HCT116 (cell line): ENCODE measurements at regions not wholly inside any gene's neighbourhood (a gene's known extent, or its start where the extent isn't known, plus 50 kb on each side); places are given as distances from the start of the nearest gene placed in this dataset.

ENCODE experiments used
- ATAC-seq: fragments of 200-7000 bp; cut with Tn5 transposase; 2 replicates; pipeline ENCODE4 v1.9.1; 2020; ENCODE audit warnings: mild to moderate bottlenecking, moderate library complexity
- BruUV-seq: library from RNA; stranded (reverse); fragments of 400-500 nt; replicated peaks from 2 replicates; lab custom pipeline; 2021; lab: Mats Ljungman, UMichigan
- CTCF ChIA-PET: fragments of 300-600 bp; sonication (Branson Sonifier 250); formaldehyde crosslinking; loops from one replicate; lab custom pipeline; 2021; ENCODE audit warnings: antibody characterized with exemption; lab: Charles Lee
- POLR2A ChIA-PET: fragments of 300-600, 350-600 bp; sonication (Branson Sonifier 250); formaldehyde crosslinking; loops from one replicate; lab custom pipeline; 2021; ENCODE audit warnings: antibody characterized with exemption; lab: Charles Lee
- RAD21 ChIA-PET, 2 experiments: fragments of 300-600 bp; sonication (Branson Sonifier 250); formaldehyde crosslinking; loops; one replicate each; lab custom pipeline; 2023; ENCODE audit warnings: low total read pairs in 2 of 2; ENCODE audit not compliant: uncharacterized antibody in 2 of 2, unreplicated experiment in 2 of 2, low non-redundant PET in 1 of 2; lab: Charles Lee
- DNase-seq: peaks from one replicate; pipeline ENCODE4 v3.0.0-alpha.2; 2010; ENCODE audit warnings: low read depth, low spot score
- H2AFZ ChIP-seq: fragments of 200-600 bp; shearing (Covaris generic), sonication (generic); 2 replicates; pipeline ENCODE4 v1.6.1; 2017; ENCODE audit warnings: low read depth, mixed run types, mixed read lengths, antibody characterized with exemption, low read length; ENCODE audit not compliant: poor library complexity, severe bottlenecking
- H3K27ac ChIP-seq: 2 replicates; pipeline ENCODE4 v1.5.1; 2012; ENCODE audit warnings: low read depth, low read length
- H3K27me3 ChIP-seq: fragments of 200-600 bp; sonication (generic); 2 replicates; pipeline ENCODE4 v1.6.1; 2016; ENCODE audit warnings: mixed run types, low read length, mixed read lengths; ENCODE audit not compliant: insufficient read depth
- H3K36me3 ChIP-seq, 2 experiments: fragments of 200-500 bp in 1 of 2; fragments of 200-600 bp in 1 of 2; sonication (Bioruptor generic) in 1 of 2; sonication (generic) in 1 of 2; 2 replicates each; pipeline versions ENCODE4 v1.5.1 to v1.6.1; 2014 to 2016; ENCODE audit warnings: low read length in 2 of 2, inconsistent platforms in 1 of 2, mixed read lengths in 1 of 2, mixed run types in 1 of 2; ENCODE audit not compliant: insufficient read depth in 2 of 2, control insufficient read depth in 1 of 2
- H3K4me1 ChIP-seq, 2 experiments: fragments of 200-600 bp in 1 of 2; sonication (generic) in 1 of 2; 2 replicates each; pipeline versions ENCODE4 v1.5.1 to v1.6.1; 2012 to 2017; ENCODE audit warnings: low read length in 2 of 2, inconsistent platforms in 1 of 2, mild to moderate bottlenecking in 1 of 2, mixed read lengths in 1 of 2, mixed run types in 1 of 2, moderate library complexity in 1 of 2; ENCODE audit not compliant: insufficient read depth in 2 of 2, control insufficient read depth in 1 of 2
- H3K4me2 ChIP-seq: fragments of 200-600 bp; sonication (generic); 2 replicates; pipeline ENCODE4 v1.6.1; 2017; ENCODE audit warnings: mixed run types, low read length, mixed read lengths
- H3K4me3 ChIP-seq, 2 experiments: fragments of 200-600 bp in 1 of 2; sonication (generic) in 1 of 2; replicated peaks in 1 of 2; 2 replicates each; pipeline ENCODE4 v1.5.1; 2011 to 2016; ENCODE audit warnings: low read length in 2 of 2, control low read depth in 1 of 2, low read depth in 1 of 2, mild to moderate bottlenecking in 1 of 2, mixed read lengths in 1 of 2, mixed run types in 1 of 2
- H3K79me2 ChIP-seq: fragments of 200-600 bp; sonication (generic); 2 replicates; pipeline ENCODE4 v1.6.1; 2017; ENCODE audit warnings: mild to moderate bottlenecking, mixed run types, low read length, moderate library complexity, mixed read lengths; ENCODE audit not compliant: insufficient read depth
- H3K9ac ChIP-seq: fragments of 200-600 bp; sonication (generic); 2 replicates; pipeline ENCODE4 v1.6.1; 2016; ENCODE audit warnings: low read length, mixed read lengths
- H3K9me2 ChIP-seq: fragments of 200-600 bp; sonication (generic), shearing (Covaris generic); 2 replicates; pipeline ENCODE4 v1.6.1; 2017; ENCODE audit warnings: mixed run types, mild to moderate bottlenecking, moderate library complexity; ENCODE audit not compliant: insufficient read depth
- H3K9me3 ChIP-seq, 2 experiments: fragments of 200-500 bp in 1 of 2; fragments of 200-600 bp in 1 of 2; sonication (Bioruptor generic) in 1 of 2; sonication (generic) in 1 of 2; 2 replicates each; pipeline ENCODE4 v1.6.1; 2014 to 2017; ENCODE audit warnings: low read length in 2 of 2, mixed read lengths in 2 of 2, inconsistent platforms in 1 of 2, low read depth in 1 of 2, mild to moderate bottlenecking in 1 of 2, mixed run types in 1 of 2, moderate library complexity in 1 of 2; ENCODE audit not compliant: control insufficient read depth in 1 of 2, insufficient read depth in 1 of 2
- H4K20me1 ChIP-seq: fragments of 200-600 bp; sonication (generic), shearing (Covaris generic); 2 replicates; pipeline ENCODE4 v1.6.1; 2017; ENCODE audit warnings: mixed run types, mild to moderate bottlenecking, moderate library complexity; ENCODE audit not compliant: insufficient read depth
- ATF3 ChIP-seq: IDR thresholded peaks from 2 replicates; pipeline ENCODE4 v1.6.1; 2012
- CBX3 ChIP-seq: IDR thresholded peaks from 2 replicates; pipeline ENCODE4 v1.6.1; 2012; ENCODE audit warnings: low read depth
- CEBPB ChIP-seq: IDR thresholded peaks from 2 replicates; pipeline ENCODE4 v1.6.1; 2012; ENCODE audit warnings: low read depth
- CTCF ChIP-seq, 3 experiments: fragments of 200-600 bp in 1 of 3; sonication (generic) in 1 of 3; IDR thresholded peaks in 2 of 3; conservative IDR thresholded peaks in 1 of 3; 2 replicates each; pipeline ENCODE4 v1.5.1; 2012 to 2017; ENCODE audit warnings: low read depth in 2 of 3, low read length in 2 of 3, antibody characterized with exemption in 1 of 3, borderline replicate concordance in 1 of 3, control low read depth in 1 of 3, mild to moderate bottlenecking in 1 of 3, mixed read lengths in 1 of 3, mixed run types in 1 of 3, moderate library complexity in 1 of 3; ENCODE audit not compliant: insufficient read depth in 1 of 3
- EGR1 ChIP-seq: IDR thresholded peaks from 2 replicates; pipeline ENCODE4 v1.6.1; 2012; ENCODE audit warnings: low read depth
- ELF1 ChIP-seq: IDR thresholded peaks from 2 replicates; pipeline ENCODE4 v1.6.1; 2012; ENCODE audit warnings: low read depth, borderline replicate concordance
- EZH2 ChIP-seq: fragments of 200-600 bp; sonication (generic); IDR thresholded peaks from 2 replicates; pipeline ENCODE4 v1.6.1; 2017; ENCODE audit warnings: antibody characterized with exemption, mixed run types
- EZH2phosphoT487 ChIP-seq: fragments of 200-600 bp; IDR thresholded peaks from 2 replicates; pipeline ENCODE4 v1.6.1; 2018; ENCODE audit warnings: antibody characterized with exemption, borderline replicate concordance
- FOSL1 ChIP-seq: IDR thresholded peaks from 2 replicates; pipeline ENCODE4 v1.6.1; 2012; ENCODE audit warnings: low read depth
- MAX ChIP-seq: IDR thresholded peaks from 2 replicates; pipeline ENCODE4 v1.6.1; 2012
- POLR2A ChIP-seq: IDR thresholded peaks from 2 replicates; pipeline ENCODE4 v1.7.0; 2011; ENCODE audit warnings: borderline replicate concordance; ENCODE audit not compliant: insufficient read depth, insufficient read length; ENCODE audit errors: extremely low read depth
- RAD21 ChIP-seq: IDR thresholded peaks from 2 replicates; pipeline ENCODE4 v1.6.1; 2012; ENCODE audit warnings: low read depth, mild to moderate bottlenecking
- REST ChIP-seq: IDR thresholded peaks from 2 replicates; pipeline ENCODE4 v1.6.1; 2012; ENCODE audit warnings: low read depth
- SIN3A ChIP-seq: IDR thresholded peaks from 2 replicates; pipeline ENCODE4 v1.6.1; 2012; ENCODE audit warnings: low read depth
- SRF ChIP-seq: IDR thresholded peaks from 2 replicates; pipeline ENCODE4 v1.6.1; 2012; ENCODE audit warnings: low read depth
- TCF7L2 ChIP-seq: IDR thresholded peaks from 2 replicates; pipeline ENCODE4 v1.7.0; 2011; ENCODE audit warnings: borderline replicate concordance, inconsistent platforms; ENCODE audit not compliant: insufficient read depth, insufficient read length; ENCODE audit errors: extremely low read depth
- YY1 ChIP-seq: IDR thresholded peaks from 2 replicates; pipeline ENCODE4 v1.6.1; 2011; ENCODE audit warnings: low read length, low read depth, moderate library complexity, mild to moderate bottlenecking; ENCODE audit not compliant: insufficient replicate concordance; ENCODE audit errors: extremely low read depth
- ZFX ChIP-seq: fragments of 450-650 bp; IDR thresholded peaks from 2 replicates; pipeline ENCODE4 v1.6.1; 2017
- intact Hi-C: fragments of 100-400 bp; cut with micrococcal nuclease; formaldehyde crosslinking; loops from 2 replicates; pipeline ENCODE4 v1.10.0; 2022

- H3K9ac ChIP-seq: no peak overlapping the region
- ATAC-seq (no peak), DNase-seq (no peak)
- no peaks in the 10 kb centered on the region for H3K79me2 ChIP-seq
- intact Hi-C loops: no loop called here
- ChIA-PET RAD21 (no interaction called here), POLR2A (no interaction called here), CTCF (no interaction called here)
- H2AFZ ChIP-seq: no peak overlapping the region
- TF ChIP-seq TCF7L2 (no peak), EZH2 (no peak), FOSL1 (no peak), EZH2phosphoT487 (no peak), SIN3A (no peak), REST (no peak), ATF3 (no peak), CBX3 (no peak), MAX (no peak), SRF (no peak), CEBPB (no peak), ZFX (no peak), EGR1 (no peak), RAD21 (no peak), ELF1 (no peak), CTCF (IDR thresholded peaks at IDR 0.05 in 2 of 3, conservative IDR thresholded peaks at IDR 0.05 in 1 of 3; ENCODE audit: borderline replicate concordance in 1 of 3, insufficient read depth in 1 of 3, low read depth in 2 of 3, low read length in 2 of 3) (no peak), POLR2A (no peak), YY1 (no peak)
- H3K9me3 ChIP-seq: peaks cover 0 to 17% of the 10 kb centered on the region in 2 experiments; a peak in 3 of 4 replicates
- H3K4me3 ChIP-seq: no peak overlapping the region
- H3K27me3 ChIP-seq: no peaks in the 10 kb centered on the region
- no peaks in the 10 kb centered on the region for H3K9me2 ChIP-seq
- H3K36me3 ChIP-seq: no peaks in the 10 kb centered on the region
- H3K27ac ChIP-seq: no peak overlapping the region
- BruUV-seq: no TSS peak
- H4K20me1 ChIP-seq: no peaks in the 10 kb centered on the region
- no peak overlapping the region for H3K4me2 ChIP-seq
- no peaks in the 10 kb centered on the region for H3K4me1 ChIP-seq
Measured at GRCh38 chr11:98453378-98453777, 567.4 kb upstream of the CNTN5 start.
